ENCODE measurements at regions not wholly inside any gene's neighbourhood (a gene's known extent, or its start where the extent isn't known, plus 50 kb on each side); places are given as distances from the start of the nearest gene placed in this dataset.

DNA sequence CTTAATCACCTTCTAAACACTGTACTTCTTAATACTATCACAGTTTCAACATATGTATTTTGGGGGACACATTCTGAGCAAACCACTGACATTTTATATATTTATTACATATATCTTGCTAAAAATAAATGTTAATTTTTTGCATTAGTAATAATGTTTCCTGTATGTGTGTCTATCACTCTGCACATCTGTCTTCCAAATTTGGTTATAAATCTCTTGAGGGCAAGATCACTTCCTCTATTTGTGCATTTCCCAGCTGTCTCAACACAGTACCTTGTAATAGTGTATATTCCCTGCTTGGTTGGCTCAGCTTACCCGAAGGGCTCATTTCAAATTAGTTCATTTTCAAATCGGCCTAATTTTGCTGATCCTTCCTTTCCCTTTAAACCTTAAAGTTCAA, 617.1 kb upstream of the GYPC start:
- WGBS, 2 donors = 69 to 87% methylated on average over 2 of the region's 2 CpGs
- Histone ChIP-seq H3K4me1 (no peaks in the 10 kb centered on the region), H3K4me3 (no peak overlapping the region), H3K27me3 (no peaks in the 10 kb centered on the region), H3K27ac (no peak overlapping the region), H3K9me3 (no peaks in the 10 kb centered on the region), H3K36me3 (ENCODE audit: low read depth, missing control alignments) (no peaks in the 10 kb centered on the region)
- TF ChIP-seq POLR2A (IDR thresholded peaks at IDR 0.05) = no peak
- TF ChIP-seq, protein P1, sequence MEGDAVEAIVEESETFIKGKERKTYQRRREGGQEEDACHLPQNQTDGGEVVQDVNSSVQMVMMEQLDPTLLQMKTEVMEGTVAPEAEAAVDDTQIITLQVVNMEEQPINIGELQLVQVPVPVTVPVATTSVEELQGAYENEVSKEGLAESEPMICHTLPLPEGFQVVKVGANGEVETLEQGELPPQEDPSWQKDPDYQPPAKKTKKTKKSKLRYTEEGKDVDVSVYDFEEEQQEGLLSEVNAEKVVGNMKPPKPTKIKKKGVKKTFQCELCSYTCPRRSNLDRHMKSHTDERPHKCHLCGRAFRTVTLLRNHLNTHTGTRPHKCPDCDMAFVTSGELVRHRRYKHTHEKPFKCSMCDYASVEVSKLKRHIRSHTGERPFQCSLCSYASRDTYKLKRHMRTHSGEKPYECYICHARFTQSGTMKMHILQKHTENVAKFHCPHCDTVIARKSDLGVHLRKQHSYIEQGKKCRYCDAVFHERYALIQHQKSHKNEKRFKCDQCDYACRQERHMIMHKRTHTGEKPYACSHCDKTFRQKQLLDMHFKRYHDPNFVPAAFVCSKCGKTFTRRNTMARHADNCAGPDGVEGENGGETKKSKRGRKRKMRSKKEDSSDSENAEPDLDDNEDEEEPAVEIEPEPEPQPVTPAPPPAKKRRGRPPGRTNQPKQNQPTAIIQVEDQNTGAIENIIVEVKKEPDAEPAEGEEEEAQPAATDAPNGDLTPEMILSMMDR (IDR thresholded peaks at IDR 0.05) = no peak
- DNase-seq = no peak
- intact Hi-C loops (cut with DNase I; ENCODE audit: low total_unique reads) = no loop called here

DNA sequence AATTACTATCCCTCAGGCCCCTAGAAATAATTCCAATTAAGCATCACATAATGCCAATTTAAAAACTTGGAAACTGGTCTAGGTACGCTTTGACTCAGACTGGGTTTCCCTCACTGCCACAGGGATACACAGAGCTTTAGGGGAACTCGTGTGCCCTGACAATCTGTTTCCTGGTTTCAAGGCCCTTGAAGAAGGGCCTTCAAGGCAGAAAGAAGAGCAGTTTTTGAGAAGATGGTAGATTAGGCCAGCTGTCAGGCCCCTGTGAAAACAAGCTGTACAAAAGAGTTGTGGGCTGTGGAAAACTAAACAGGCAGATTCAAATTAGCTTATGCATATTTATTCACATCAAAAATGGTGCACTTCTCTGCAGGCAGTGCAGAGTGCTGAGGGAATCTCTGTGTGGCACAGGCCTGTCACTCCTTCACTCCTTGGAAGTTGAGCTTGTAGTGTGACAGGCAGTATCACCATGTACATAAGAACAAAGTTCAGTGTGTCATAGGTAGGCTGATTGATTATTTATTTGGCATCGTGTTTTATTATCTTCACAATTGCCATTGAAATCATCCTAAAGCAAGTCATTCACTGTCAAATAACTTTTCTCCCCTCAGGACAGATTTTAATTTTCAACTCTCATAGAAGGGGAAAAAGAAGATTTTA, 614.4 kb upstream of the GYPC start:
- no peak for TF ChIP-seq POLR2A (IDR thresholded peaks at IDR 0.05)
- TF ChIP-seq, protein P1 (IDR thresholded peaks at IDR 0.05) = no peak

DNA sequence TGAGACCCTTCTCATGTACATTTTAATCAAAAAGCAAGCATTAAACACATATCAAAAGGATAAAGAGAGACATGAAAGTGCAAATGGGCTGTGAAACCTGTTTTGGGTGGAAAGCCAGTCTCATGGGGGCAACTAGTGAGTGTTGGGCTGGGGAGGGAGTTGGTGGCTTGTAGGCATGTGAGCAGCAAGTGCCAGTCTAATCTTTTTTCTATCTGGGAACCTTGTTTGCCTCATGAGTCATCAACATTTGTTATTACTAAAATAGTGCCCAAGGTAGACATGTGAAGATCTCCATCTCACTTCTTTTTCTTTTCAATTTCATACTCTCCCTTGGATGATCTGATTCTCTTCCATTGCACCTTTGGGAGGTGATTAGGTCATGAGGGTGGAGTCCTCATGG, 613.9 kb upstream of the GYPC start:
- Histone ChIP-seq H3K27ac (no peak overlapping the region), H3K4me1 (no peaks in the 10 kb centered on the region), H3K4me3 (no peak overlapping the region), H3K27me3 (no peaks in the 10 kb centered on the region), H3K36me3 (ENCODE audit: low read depth, missing control alignments) (no peaks in the 10 kb centered on the region), H3K9me3 (no peaks in the 10 kb centered on the region)
- TF ChIP-seq POLR2A (IDR thresholded peaks at IDR 0.05) = no peak
- TF ChIP-seq, protein P1 (IDR thresholded peaks at IDR 0.05) = no peak
- intact Hi-C loops (cut with DNase I; ENCODE audit: low total_unique reads) = no loop called here
- DNase-seq = no peak

More for the DNA sequence above, 614.4 kb upstream of the GYPC start:
- Histone ChIP-seq H3K4me1 (no peaks in the 10 kb centered on the region), H3K9me3 (no peaks in the 10 kb centered on the region), H3K27ac (no peak overlapping the region), H3K36me3 (ENCODE audit: low read depth, missing control alignments) (no peaks in the 10 kb centered on the region), H3K4me3 (no peak overlapping the region), H3K27me3 (no peaks in the 10 kb centered on the region)
- intact Hi-C loops (cut with DNase I; ENCODE audit: low total_unique reads) = no loop called here
- no peak for DNase-seq
- WGBS, 2 donors = 56 to 70% methylated on average over 3 of the region's 3 CpGs

DNA sequence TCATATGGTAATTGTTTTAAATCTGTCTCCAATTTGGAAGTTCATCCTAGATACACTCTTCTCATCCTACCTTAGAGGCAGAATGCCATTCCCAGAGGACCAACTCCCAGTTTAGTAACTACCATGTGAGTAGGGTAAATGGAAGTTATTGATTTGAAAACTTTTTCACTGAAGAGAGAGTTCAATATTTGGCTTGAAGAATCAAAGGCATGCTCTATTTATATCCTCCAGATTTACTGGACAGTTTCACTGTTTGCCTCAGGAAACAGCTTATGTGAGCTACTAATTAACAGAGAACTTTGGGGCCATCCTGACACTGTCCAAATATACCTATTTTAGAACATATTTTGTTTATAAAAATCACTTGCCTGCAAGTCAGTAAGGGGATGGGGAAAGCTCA, 607.2 kb upstream of the GYPC start:
- intact Hi-C loops (cut with DNase I; ENCODE audit: low total_unique reads) = no loop called here
- no peak for DNase-seq

DNA sequence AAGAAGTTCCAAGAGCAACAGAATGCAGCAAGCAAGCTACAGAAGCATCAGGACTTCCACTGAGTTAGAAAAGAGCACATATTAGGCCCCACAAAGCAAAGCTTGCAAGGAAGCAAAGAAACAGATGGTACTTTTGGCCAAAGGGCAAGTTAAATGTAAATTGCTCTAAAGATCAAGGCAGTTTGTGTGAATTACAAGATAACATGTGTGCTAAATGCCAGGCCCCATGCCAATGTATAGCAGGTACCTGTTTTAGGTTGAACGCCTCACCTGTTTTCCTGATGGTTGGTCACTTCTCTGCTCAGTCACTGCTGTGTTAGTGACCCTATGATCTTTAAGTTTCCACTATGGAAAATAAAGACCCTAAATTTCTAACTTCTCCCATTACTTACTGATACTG, 606.5 kb upstream of the GYPC start:
- H3K4me3 ChIP-seq = no peak overlapping the region
- intact Hi-C loops (cut with DNase I; ENCODE audit: low total_unique reads) = no loop called here
- H3K9me3 ChIP-seq = no peaks in the 10 kb centered on the region
- 91 to 100% methylated on average over 1 of the region's 1 CpG for WGBS, 2 donors
- no peaks in the 10 kb centered on the region for H3K4me1 ChIP-seq
- no peaks in the 10 kb centered on the region for H3K27me3 ChIP-seq
- no peaks in the 10 kb centered on the region for H3K36me3 ChIP-seq (ENCODE audit: low read depth, missing control alignments)
- no peak for DNase-seq
- TF ChIP-seq, protein P1 (IDR thresholded peaks at IDR 0.05) = no peak
- no peak for TF ChIP-seq POLR2A (IDR thresholded peaks at IDR 0.05)
- H3K27ac ChIP-seq = no peak overlapping the region

More for the DNA sequence above, 607.2 kb upstream of the GYPC start:
- TF ChIP-seq POLR2A (IDR thresholded peaks at IDR 0.05) = no peak
- TF ChIP-seq, protein P1 (IDR thresholded peaks at IDR 0.05) = no peak
- Histone ChIP-seq H3K9me3 (no peaks in the 10 kb centered on the region), H3K27ac (no peak overlapping the region), H3K36me3 (ENCODE audit: low read depth, missing control alignments) (no peaks in the 10 kb centered on the region), H3K4me3 (no peak overlapping the region), H3K27me3 (no peaks in the 10 kb centered on the region), H3K4me1 (no peaks in the 10 kb centered on the region)
